H9 (cell line): ENCODE measurements at regions not wholly inside any gene's neighbourhood (a gene's known extent, or its start where the extent isn't known, plus 50 kb on each side); places are given as distances from the start of the nearest gene placed in this dataset.

Experiments used
- DNase-seq: peaks from one replicate; pipeline ENCODE4 v3.0.0-alpha.2; 2017
- H2AFZ ChIP-seq: one replicate; pipeline ENCODE4 v1.6.1; 2013; ENCODE audit warnings: mild to moderate bottlenecking, low read length, control low read depth, moderate library complexity
- H2AK5ac ChIP-seq: 2 replicates; pipeline ENCODE4 v1.6.1; 2013; ENCODE audit warnings: low read length, control low read depth, mixed read lengths; ENCODE audit not compliant: insufficient read length
- H2BK120ac ChIP-seq: one replicate; pipeline ENCODE4 v1.6.1; 2013; ENCODE audit warnings: low read depth, mild to moderate bottlenecking, low read length, control low read depth, inconsistent platforms; ENCODE audit not compliant: poor library complexity, severe bottlenecking
- H2BK12ac ChIP-seq: 2 replicates; pipeline ENCODE4 v1.6.1; 2013; ENCODE audit warnings: low read length, control low read depth, mixed read lengths, low read depth; ENCODE audit not compliant: insufficient read length
- H2BK15ac ChIP-seq: 2 replicates; pipeline ENCODE4 v1.6.1; 2013; ENCODE audit warnings: low read depth, low read length, control low read depth
- H2BK20ac ChIP-seq: one replicate; pipeline ENCODE4 v1.6.1; 2013; ENCODE audit warnings: low read depth, mild to moderate bottlenecking, low read length, control low read depth, inconsistent platforms; ENCODE audit not compliant: poor library complexity, severe bottlenecking
- H2BK5ac ChIP-seq: 2 replicates; pipeline ENCODE4 v1.6.1; 2013; ENCODE audit warnings: low read length, control low read depth, mixed read lengths; ENCODE audit not compliant: insufficient read length
- H3K14ac ChIP-seq: 2 replicates; pipeline ENCODE4 v1.6.1; 2013; ENCODE audit warnings: low read length, control low read depth; ENCODE audit not compliant: insufficient read depth
- H3K18ac ChIP-seq: 2 replicates; pipeline ENCODE4 v1.6.1; 2013; ENCODE audit warnings: low read depth, mild to moderate bottlenecking, mixed read lengths, low read length, control low read depth; ENCODE audit not compliant: insufficient read length
- H3K23ac ChIP-seq: 2 replicates; pipeline ENCODE4 v1.6.1; 2013; ENCODE audit warnings: low read length, control low read depth, mixed read lengths, low read depth; ENCODE audit not compliant: insufficient read length
- H3K23me2 ChIP-seq: 2 replicates; pipeline ENCODE4 v1.6.1; 2013; ENCODE audit warnings: low read depth, mild to moderate bottlenecking, mixed read lengths, low read length, control low read depth; ENCODE audit not compliant: insufficient read length, poor library complexity, severe bottlenecking
- H3K27ac ChIP-seq: 2 replicates; pipeline ENCODE4 v1.5.1; 2013; ENCODE audit warnings: low read length, control low read depth, mixed read lengths, low read depth; ENCODE audit not compliant: insufficient read length
- H3K27me3 ChIP-seq: 2 replicates; pipeline ENCODE4 v1.6.1; 2013; ENCODE audit warnings: low read length, control low read depth, inconsistent platforms; ENCODE audit not compliant: insufficient read depth
- H3K4ac ChIP-seq: 2 replicates; pipeline ENCODE4 v1.6.1; 2013; ENCODE audit warnings: low read depth, mild to moderate bottlenecking, control low read depth, inconsistent platforms, low read length, moderate library complexity
- H3K4me1 ChIP-seq: 2 replicates; pipeline ENCODE4 v1.6.1; 2013; ENCODE audit warnings: low read length, control low read depth, inconsistent platforms; ENCODE audit not compliant: insufficient read depth
- H3K4me2 ChIP-seq: 2 replicates; pipeline ENCODE4 v1.6.1; 2013; ENCODE audit warnings: low read length, control low read depth, mixed read lengths; ENCODE audit not compliant: insufficient read length, insufficient read depth
- H3K56ac ChIP-seq: 2 replicates; pipeline ENCODE4 v1.6.1; 2013; ENCODE audit warnings: low read depth, mild to moderate bottlenecking, mixed read lengths, low read length, control low read depth; ENCODE audit not compliant: insufficient read length
- H3K79me1 ChIP-seq: 2 replicates; pipeline ENCODE4 v1.6.1; 2013; ENCODE audit warnings: low read depth, mild to moderate bottlenecking, moderate library complexity, low read length, control low read depth, inconsistent platforms; ENCODE audit not compliant: insufficient read depth, poor library complexity, severe bottlenecking
- H3K79me2 ChIP-seq: 2 replicates; pipeline ENCODE4 v1.6.1; 2013; ENCODE audit warnings: low read length, control low read depth, inconsistent platforms; ENCODE audit not compliant: insufficient read depth
- H3K9ac ChIP-seq: 2 replicates; pipeline ENCODE4 v1.6.1; 2013; ENCODE audit warnings: low read length, control low read depth, mixed read lengths; ENCODE audit not compliant: insufficient read length; ENCODE audit errors: extremely low read depth
- H3K9me3 ChIP-seq: one replicate; pipeline ENCODE4 v1.6.1; 2013; ENCODE audit warnings: low read depth, low read length, inconsistent platforms; ENCODE audit not compliant: control insufficient read depth
- H3T11ph ChIP-seq: one replicate; pipeline ENCODE4 v1.6.1; 2013; ENCODE audit warnings: mild to moderate bottlenecking, low read length, control low read depth, inconsistent platforms
- H4K20me1 ChIP-seq: one replicate; pipeline ENCODE4 v1.6.1; 2013; ENCODE audit not compliant: control insufficient read depth, insufficient read length, insufficient read depth
- H4K5ac ChIP-seq: 2 replicates; pipeline ENCODE4 v1.6.1; 2013; ENCODE audit warnings: low read depth, mild to moderate bottlenecking, mixed read lengths, low read length, control low read depth; ENCODE audit not compliant: insufficient read length
- H4K8ac ChIP-seq: replicated peaks from 2 replicates; pipeline ENCODE4 v1.6.1; 2013; ENCODE audit warnings: low read length, control low read depth, mixed read lengths, low read depth; ENCODE audit not compliant: insufficient read length
- H4K91ac ChIP-seq: 2 replicates; pipeline ENCODE4 v1.6.1; 2013; ENCODE audit warnings: low read depth, mild to moderate bottlenecking, moderate library complexity, mixed read lengths, low read length, control low read depth; ENCODE audit not compliant: insufficient read length
- H3K27ac Mint-ChIP-seq, 3 experiments: 2 replicates in 2 of 3; 3 replicates in 1 of 3; pipeline ENCODE4 v1.8.0; 2020 to 2021; ENCODE audit warnings: mixed read lengths in 3 of 3, mild to moderate bottlenecking in 1 of 3, moderate library complexity in 1 of 3
- H3K27me3 Mint-ChIP-seq: 2 replicates; pipeline ENCODE4 v1.8.0; 2021; ENCODE audit warnings: low read depth, mild to moderate bottlenecking, moderate library complexity, mixed read lengths
- H3K36me3 Mint-ChIP-seq, 3 experiments: 2 replicates in 2 of 3; 3 replicates in 1 of 3; pipeline ENCODE4 v1.8.0; 2020 to 2021; ENCODE audit warnings: low read depth in 3 of 3, mixed read lengths in 3 of 3; ENCODE audit not compliant: insufficient read depth in 1 of 3
- H3K4me1 Mint-ChIP-seq, 2 experiments: 2 replicates each; pipeline ENCODE4 v1.8.0; 2020; ENCODE audit warnings: mixed read lengths in 2 of 2
- H3K4me3 Mint-ChIP-seq, 2 experiments: 2 replicates in 1 of 2; 3 replicates in 1 of 2; pipeline ENCODE4 v1.8.0; 2020 to 2021; ENCODE audit warnings: mild to moderate bottlenecking in 2 of 2, mixed read lengths in 2 of 2, moderate library complexity in 1 of 2
- H3K9me3 Mint-ChIP-seq, 2 experiments: 2 replicates in 1 of 2; 3 replicates in 1 of 2; pipeline ENCODE4 v1.8.0; 2020; ENCODE audit warnings: mild to moderate bottlenecking in 2 of 2, mixed read lengths in 2 of 2, moderate library complexity in 1 of 2
- CTCF ChIP-seq: fragments of 200-600 bp; sonication (generic); conservative IDR thresholded peaks from 3 replicates; pipeline ENCODE4 v1.8.0; 2021; ENCODE audit warnings: antibody characterized with exemption, mild to moderate bottlenecking
- WGBS: extraction: QIAGEN DNeasy Blood & Tissue Kit; methylation state at CpG from one replicate; pipeline ENCODE4 v1.1.7; 2013; ENCODE audit warnings: missing lambda C conversion rate, low lambda C conversion rate, mixed read lengths; ENCODE audit not compliant: insufficient read length; ENCODE audit errors: extremely low coverage; 5-methylcytosine and 5-hydroxymethylcytosine counted together

GRCh38 chr13:82330499-82330898 lies 1551.8 kb downstream of the SLITRK1 start:
- no peaks in the 10 kb centered on the region for H3K23me2 ChIP-seq
- H3K4me1 ChIP-seq = no peaks in the 10 kb centered on the region
- H3K4me2 ChIP-seq = no peak overlapping the region
- H3K4me1 Mint-ChIP-seq = peaks cover 0 to 2% of the 10 kb centered on the region in 2 experiments; a peak in 1 of 4 replicates
- no peaks in the 10 kb centered on the region for H3K27me3 ChIP-seq
- H3K79me1 ChIP-seq = no peaks in the 10 kb centered on the region
- H3K27ac ChIP-seq = no peak overlapping the region
- H4K91ac ChIP-seq = no peak overlapping the region
- H3K4ac ChIP-seq = no peak overlapping the region
- no peak overlapping the region for H3K23ac ChIP-seq
- no peak overlapping the region for H3K14ac ChIP-seq
- H2BK120ac ChIP-seq = no peak overlapping the region
- no peak overlapping the region for H3K9ac ChIP-seq
- no peak overlapping the region for H3T11ph ChIP-seq
- H3K9me3 Mint-ChIP-seq = peaks cover 2 to 4% of the 10 kb centered on the region in 2 experiments
- peak overlapping the region in 1 of 3 experiments; percentile 43; a peak in 1 of 7 replicates for H3K27ac Mint-ChIP-seq
- H3K79me2 ChIP-seq = no peaks in the 10 kb centered on the region
- no peak overlapping the region for H3K4me3 Mint-ChIP-seq
- no peak overlapping the region for H2BK20ac ChIP-seq
- H4K8ac ChIP-seq = no peak overlapping the region
- TF ChIP-seq CTCF = peak; percentile 76
- H2AFZ ChIP-seq = no peak overlapping the region
- no peaks in the 10 kb centered on the region for H3K9me3 ChIP-seq
- no peak overlapping the region for H2BK5ac ChIP-seq
- H3K36me3 Mint-ChIP-seq = peaks cover 2 to 5% (median 3%) of the 10 kb centered on the region in 3 experiments
- H4K20me1 ChIP-seq = no peaks in the 10 kb centered on the region
- no peak overlapping the region for H2BK12ac ChIP-seq
- H2BK15ac ChIP-seq = no peak overlapping the region
- H2AK5ac ChIP-seq = no peak overlapping the region
- no peak overlapping the region for H3K18ac ChIP-seq
- H4K5ac ChIP-seq = no peak overlapping the region
- H3K27me3 Mint-ChIP-seq = no peaks in the 10 kb centered on the region
- no peak for DNase-seq
- no peak overlapping the region for H3K56ac ChIP-seq
- WGBS = no CpG with 5 or more reads among the region's 5 CpGs
